ENCODE measurements at regions not wholly inside any gene's neighbourhood (a gene's known extent, or its start where the extent isn't known, plus 50 kb on each side); places are given as distances from the start of the nearest gene placed in this dataset.

DNA sequence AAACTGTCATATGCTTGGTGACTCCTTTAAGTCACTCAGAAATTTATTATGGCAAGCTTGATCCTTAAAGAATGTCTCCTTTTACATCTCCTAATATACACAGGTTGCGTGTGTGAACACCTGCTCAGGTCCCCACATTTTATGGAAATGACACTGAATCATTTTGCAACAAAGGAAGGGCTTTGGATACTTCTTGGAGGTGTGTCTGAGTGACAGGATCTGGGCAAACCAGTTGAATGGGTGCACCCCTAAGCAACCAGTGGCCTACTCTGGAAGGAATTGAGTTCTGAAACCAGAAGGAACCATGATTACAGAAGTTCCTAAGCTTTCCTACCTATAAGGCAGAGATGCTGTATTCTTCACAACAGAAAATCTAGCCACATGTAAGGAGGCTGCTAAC lies 483.9 kb upstream of the KLF4 start:
- no peak overlapping the region for H3K27ac ChIP-seq (ENCODE audit: insufficient read length, low read depth, low read length)
- no peaks in the 10 kb centered on the region for H3K23me2 ChIP-seq (ENCODE audit: insufficient read length, low read depth, low read length, poor library complexity, severe bottlenecking)

More for the DNA sequence above, 483.9 kb upstream of the KLF4 start:
- H3K23ac ChIP-seq (ENCODE audit: insufficient read length, low read depth, low read length), result no peak overlapping the region
- H3K27me3 ChIP-seq (ENCODE audit: insufficient read depth, low read length), result no peaks in the 10 kb centered on the region
- H3T11ph ChIP-seq (ENCODE audit: low read length), result no peak overlapping the region
- TF ChIP-seq CTCF (conservative IDR thresholded peaks at IDR 0.05), result no peak
- no peak overlapping the region for H2BK5ac ChIP-seq (ENCODE audit: insufficient read length, low read length)
- H3K36me3 Mint-ChIP-seq (ENCODE audit: insufficient read depth in 1 of 3, low read depth in 3 of 3), result no peaks in the 10 kb centered on the region
- no peaks in the 10 kb centered on the region for H3K4me1 ChIP-seq (ENCODE audit: insufficient read depth, low read length)
- no peak overlapping the region for H4K91ac ChIP-seq (ENCODE audit: insufficient read length, low read depth, low read length)
- no peak overlapping the region for H2BK12ac ChIP-seq (ENCODE audit: insufficient read length, low read depth, low read length)
- no peaks in the 10 kb centered on the region for H3K9me3 Mint-ChIP-seq
- no peak overlapping the region for H2BK120ac ChIP-seq (ENCODE audit: low read depth, low read length, poor library complexity, severe bottlenecking)
- no peak overlapping the region for H3K14ac ChIP-seq (ENCODE audit: insufficient read depth, low read length)
- H3K4me1 Mint-ChIP-seq, result peaks cover 14 to 18% of the 10 kb centered on the region in 2 experiments
- no peak overlapping the region for H2AK5ac ChIP-seq (ENCODE audit: insufficient read length, low read length)
- DNase-seq, result no peak
- H4K8ac ChIP-seq (replicated peaks; ENCODE audit: insufficient read length, low read depth, low read length), result no peak overlapping the region
- H2BK15ac ChIP-seq (ENCODE audit: low read depth, low read length), result no peak overlapping the region
- H3K4ac ChIP-seq (ENCODE audit: low read depth, low read length), result no peak overlapping the region
- H3K79me2 ChIP-seq (ENCODE audit: insufficient read depth, low read length), result no peaks in the 10 kb centered on the region
- no peaks in the 10 kb centered on the region; the same call in 1 of the 2 replicates for H3K27me3 Mint-ChIP-seq (ENCODE audit: low read depth)
- H3K9me3 ChIP-seq (ENCODE audit: control insufficient read depth, low read depth, low read length), result no peaks in the 10 kb centered on the region
- no peak overlapping the region for H3K18ac ChIP-seq (ENCODE audit: insufficient read length, low read depth, low read length)
- no peak overlapping the region for H2BK20ac ChIP-seq (ENCODE audit: low read depth, low read length, poor library complexity, severe bottlenecking)
- no peak overlapping the region for H3K56ac ChIP-seq (ENCODE audit: insufficient read length, low read depth, low read length)
- no peak overlapping the region for H2AFZ ChIP-seq (ENCODE audit: low read length)
- no peaks in the 10 kb centered on the region for H3K79me1 ChIP-seq (ENCODE audit: insufficient read depth, low read depth, low read length, poor library complexity, severe bottlenecking)
- no peak overlapping the region for H3K4me2 ChIP-seq (ENCODE audit: insufficient read depth, insufficient read length, low read length)
- no peak overlapping the region for H3K4me3 Mint-ChIP-seq
- no peak overlapping the region for H3K27ac Mint-ChIP-seq
- H4K20me1 ChIP-seq (ENCODE audit: control insufficient read depth, insufficient read depth, insufficient read length), result no peaks in the 10 kb centered on the region
- no peak overlapping the region for H4K5ac ChIP-seq (ENCODE audit: insufficient read length, low read depth, low read length)
- H3K9ac ChIP-seq (ENCODE audit: extremely low read depth, insufficient read length, low read length), result no peak overlapping the region
- WGBS (ENCODE audit: extremely low coverage, insufficient read length, low lambda C conversion rate), result no CpG with 5 or more reads among the region's 1 CpG
